Hepatocyte (in vitro differentiated cells): ENCODE measurements at regions not wholly inside any gene's neighbourhood (a gene's known extent, or its start where the extent isn't known, plus 50 kb on each side); places are given as distances from the start of the nearest gene placed in this dataset.

Source experiments
- DNase-seq: peaks from one replicate; pipeline ENCODE4 v3.0.0-alpha.2; 2016; ENCODE audit warnings: low spot score
- H2AFZ ChIP-seq: fragments of 200-600 bp; sonication (generic); 2 replicates; pipeline ENCODE4 v1.6.0; 2016; ENCODE audit warnings: antibody characterized with exemption, mild to moderate bottlenecking
- H3K27ac ChIP-seq: fragments of 200-600 bp; sonication (generic); 2 replicates; pipeline ENCODE4 v1.5.1; 2016; ENCODE audit warnings: mild to moderate bottlenecking
- H3K27me3 ChIP-seq: fragments of 200-600 bp; sonication (generic); 2 replicates; pipeline ENCODE4 v1.6.1; 2016
- H3K36me3 ChIP-seq: fragments of 200-600 bp; sonication (generic); replicated peaks from 2 replicates; pipeline ENCODE4 v1.5.1; 2016; ENCODE audit warnings: low read depth; ENCODE audit not compliant: insufficient read depth
- H3K4me1 ChIP-seq: fragments of 200-600 bp; sonication (generic); 2 replicates; pipeline ENCODE4 v1.5.1; 2016; ENCODE audit warnings: mild to moderate bottlenecking, moderate library complexity; ENCODE audit not compliant: insufficient read depth
- H3K4me2 ChIP-seq: fragments of 200-600 bp; sonication (generic); 2 replicates; pipeline ENCODE4 v1.6.0; 2016
- H3K4me3 ChIP-seq: fragments of 200-600 bp; sonication (generic); 2 replicates; pipeline ENCODE4 v1.5.1; 2016; ENCODE audit warnings: mild to moderate bottlenecking
- H3K79me2 ChIP-seq: fragments of 200-600 bp; sonication (generic); 2 replicates; pipeline ENCODE4 v1.6.0; 2017; ENCODE audit warnings: mild to moderate bottlenecking
- H3K9me2 ChIP-seq: fragments of 200-600 bp; sonication (generic); replicated peaks from 2 replicates; pipeline ENCODE4 v1.6.0; 2017; ENCODE audit warnings: mild to moderate bottlenecking; ENCODE audit not compliant: insufficient read depth
- H3K9me3 ChIP-seq: fragments of 200-600 bp; sonication (generic); 2 replicates; pipeline ENCODE4 v1.5.1; 2016; ENCODE audit warnings: low read depth, mild to moderate bottlenecking
- H4K20me1 ChIP-seq: fragments of 200-600 bp; sonication (generic); 2 replicates; pipeline ENCODE4 v1.6.0; 2016; ENCODE audit warnings: mild to moderate bottlenecking; ENCODE audit not compliant: insufficient read depth, poor library complexity, severe bottlenecking
- CTCF ChIP-seq: fragments of 200-600 bp; sonication (generic); IDR thresholded peaks from 2 replicates; pipeline ENCODE4 v1.5.1; 2016; ENCODE audit warnings: antibody characterized with exemption, mild to moderate bottlenecking; ENCODE audit not compliant: poor library complexity
- EZH2 ChIP-seq: fragments of 200-600 bp; sonication (generic); IDR thresholded peaks from 2 replicates; pipeline ENCODE4 v1.6.1; 2016; ENCODE audit warnings: antibody characterized with exemption, mild to moderate bottlenecking, borderline replicate concordance
- EZH2phosphoT487 ChIP-seq: fragments of 200-600 bp; sonication (generic); IDR thresholded peaks from one replicate; pipeline ENCODE4 v1.6.1; 2018; ENCODE audit warnings: antibody characterized with exemption, mild to moderate bottlenecking, low read depth, moderate library complexity; ENCODE audit not compliant: unreplicated experiment, severe bottlenecking
- WGBS: methylation state at CpG from one replicate; pipeline ENCODE4 v1.1.6; 2016; ENCODE audit warnings: low lambda C conversion rate; ENCODE audit errors: missing lambda C conversion rate; 5-methylcytosine and 5-hydroxymethylcytosine counted together

- Histone ChIP-seq H3K27ac (no peak overlapping the region), H3K79me2 (no peaks in the 10 kb centered on the region), H3K4me1 (no peaks in the 10 kb centered on the region), H2AFZ (no peak overlapping the region), H3K27me3 (no peaks in the 10 kb centered on the region), H3K4me3 (no peak overlapping the region), H3K9me3 (no peaks in the 10 kb centered on the region), H3K4me2 (no peak overlapping the region), H4K20me1 (no peaks in the 10 kb centered on the region), H3K36me3 (no peaks in the 10 kb centered on the region), H3K9me2 (no peaks in the 10 kb centered on the region)
- WGBS, result 97% methylated on average over 6 of the region's 6 CpGs
- DNase-seq, result no peak
- TF ChIP-seq EZH2phosphoT487, result no peak
- no peak for TF ChIP-seq EZH2
- no peak for TF ChIP-seq CTCF
These were observed 183.9 kb downstream of the TOMM20 start for GRCh38 chr1:234944439-234945344.

- H3K4me3 ChIP-seq, result no peak overlapping the region
- H3K9me3 ChIP-seq, result no peaks in the 10 kb centered on the region
- H2AFZ ChIP-seq, result no peak overlapping the region
- no peaks in the 10 kb centered on the region for H3K9me2 ChIP-seq
- H3K4me2 ChIP-seq, result no peak overlapping the region
- H3K4me1 ChIP-seq, result no peaks in the 10 kb centered on the region
- H3K27ac ChIP-seq, result no peak overlapping the region
- WGBS, result 80% methylated on average over 7 of the region's 7 CpGs
- DNase-seq, result no peak
- no peak for TF ChIP-seq EZH2
- TF ChIP-seq CTCF, result no peak
- TF ChIP-seq EZH2phosphoT487, result no peak
- H3K79me2 ChIP-seq, result no peaks in the 10 kb centered on the region
- no peaks in the 10 kb centered on the region for H3K27me3 ChIP-seq
- no peaks in the 10 kb centered on the region for H3K36me3 ChIP-seq
- H4K20me1 ChIP-seq, result no peaks in the 10 kb centered on the region
These were observed 184.7 kb downstream of the TOMM20 start for GRCh38 chr1:234943836-234944402.

GRCh38 chr1:234942879-234943506 is 185.6 kb downstream of the TOMM20 start:
- 95% methylated on average over 5 of the region's 5 CpGs for WGBS
- TF ChIP-seq EZH2phosphoT487 (no peak), EZH2 (no peak), CTCF (no peak)
- DNase-seq, result no peak
- Histone ChIP-seq H3K27ac (no peak overlapping the region), H3K79me2 (no peaks in the 10 kb centered on the region), H3K9me2 (no peaks in the 10 kb centered on the region), H3K4me1 (no peaks in the 10 kb centered on the region), H3K4me2 (no peak overlapping the region), H3K9me3 (no peaks in the 10 kb centered on the region), H3K27me3 (no peaks in the 10 kb centered on the region), H3K4me3 (no peak overlapping the region), H4K20me1 (no peaks in the 10 kb centered on the region), H2AFZ (no peak overlapping the region), H3K36me3 (no peaks in the 10 kb centered on the region)
